HFFc6 (cell line): ENCODE measurements at regions not wholly inside any gene's neighbourhood (a gene's known extent, or its start where the extent isn't known, plus 50 kb on each side); places are given as distances from the start of the nearest gene placed in this dataset.

Experiments used
- DNase-seq: peaks from one replicate; pipeline ENCODE4 v3.0.0-alpha.2; 2018
- H3K27ac Mint-ChIP-seq: 2 replicates; pipeline ENCODE4 v1.8.0; 2020; ENCODE audit warnings: mild to moderate bottlenecking, mixed read lengths
- H3K27me3 Mint-ChIP-seq: 2 replicates; pipeline ENCODE4 v1.8.0; 2021; ENCODE audit warnings: mild to moderate bottlenecking, moderate library complexity, mixed read lengths; ENCODE audit not compliant: insufficient read depth
- H3K36me3 Mint-ChIP-seq: 2 replicates; pipeline ENCODE4 v1.8.0; 2021; ENCODE audit warnings: low read depth, mixed read lengths
- H3K4me1 Mint-ChIP-seq: 2 replicates; pipeline ENCODE4 v1.8.0; 2020; ENCODE audit warnings: low read depth, mixed read lengths
- H3K4me3 Mint-ChIP-seq: 2 replicates; pipeline ENCODE4 v1.8.0; 2020; ENCODE audit warnings: mild to moderate bottlenecking, moderate library complexity, mixed read lengths
- H3K9me3 Mint-ChIP-seq: 2 replicates; pipeline ENCODE4 v1.8.0; 2020; ENCODE audit warnings: mild to moderate bottlenecking, mixed read lengths
- CTCF ChIP-seq: fragments of 200-600 bp; sonication (generic); IDR thresholded peaks from 2 replicates; pipeline ENCODE4 v1.5.0; 2021; ENCODE audit warnings: antibody characterized with exemption, mild to moderate bottlenecking

- Mint-ChIP-seq H3K4me1 (no peaks in the 10 kb centered on the region), H3K27me3 (peaks cover 27% of the 10 kb centered on the region), H3K9me3 (no peaks in the 10 kb centered on the region), H3K4me3 (no peak overlapping the region), H3K36me3 (no peaks in the 10 kb centered on the region), H3K27ac (no peak overlapping the region)
- no peak for DNase-seq
- no peak for TF ChIP-seq CTCF
These were observed 59.8 kb upstream of the LRRC55 start for GRCh38 chr11:57121996-57122395.

GRCh38 chr11:57123590-57123989 is 58.2 kb upstream of the LRRC55 start:
- no peaks in the 10 kb centered on the region for H3K9me3 Mint-ChIP-seq
- DNase-seq, result no peak
- no peak for TF ChIP-seq CTCF
- no peaks in the 10 kb centered on the region for H3K4me1 Mint-ChIP-seq
- H3K36me3 Mint-ChIP-seq, result no peaks in the 10 kb centered on the region
- H3K4me3 Mint-ChIP-seq, result no peak overlapping the region
- H3K27me3 Mint-ChIP-seq, result peaks cover 38% of the 10 kb centered on the region
- H3K27ac Mint-ChIP-seq, result no peak overlapping the region

- Mint-ChIP-seq H3K36me3 (no peaks in the 10 kb centered on the region), H3K4me1 (no peaks in the 10 kb centered on the region), H3K9me3 (no peaks in the 10 kb centered on the region), H3K27me3 (peaks cover 40% of the 10 kb centered on the region), H3K27ac (no peak overlapping the region), H3K4me3 (no peak overlapping the region)
- no peak for DNase-seq
- no peak for TF ChIP-seq CTCF
These were observed 57.2 kb upstream of the LRRC55 start for GRCh38 chr11:57124505-57124904.

GRCh38 chr11:57124917-57125316 is 56.8 kb upstream of the LRRC55 start:
- no peaks in the 10 kb centered on the region for H3K4me1 Mint-ChIP-seq
- no peak overlapping the region for H3K4me3 Mint-ChIP-seq
- peaks cover 43% of the 10 kb centered on the region for H3K27me3 Mint-ChIP-seq
- no peaks in the 10 kb centered on the region for H3K9me3 Mint-ChIP-seq
- DNase-seq, result no peak
- no peak overlapping the region for H3K27ac Mint-ChIP-seq
- TF ChIP-seq CTCF, result no peak
- H3K36me3 Mint-ChIP-seq, result no peaks in the 10 kb centered on the region

GRCh38 chr11:57126766-57127400 is 54.9 kb upstream of the LRRC55 start:
- no peaks in the 10 kb centered on the region for H3K36me3 Mint-ChIP-seq
- H3K9me3 Mint-ChIP-seq, result no peaks in the 10 kb centered on the region
- H3K4me3 Mint-ChIP-seq, result no peak overlapping the region
- H3K27me3 Mint-ChIP-seq, result peaks cover 41% of the 10 kb centered on the region
- no peak overlapping the region for H3K27ac Mint-ChIP-seq
- no peaks in the 10 kb centered on the region for H3K4me1 Mint-ChIP-seq
- no peak for DNase-seq
- no peak for TF ChIP-seq CTCF
